ENCODE measurements at regions not wholly inside any gene's neighbourhood (a gene's known extent, or its start where the extent isn't known, plus 50 kb on each side); places are given as distances from the start of the nearest gene placed in this dataset.

DNA sequence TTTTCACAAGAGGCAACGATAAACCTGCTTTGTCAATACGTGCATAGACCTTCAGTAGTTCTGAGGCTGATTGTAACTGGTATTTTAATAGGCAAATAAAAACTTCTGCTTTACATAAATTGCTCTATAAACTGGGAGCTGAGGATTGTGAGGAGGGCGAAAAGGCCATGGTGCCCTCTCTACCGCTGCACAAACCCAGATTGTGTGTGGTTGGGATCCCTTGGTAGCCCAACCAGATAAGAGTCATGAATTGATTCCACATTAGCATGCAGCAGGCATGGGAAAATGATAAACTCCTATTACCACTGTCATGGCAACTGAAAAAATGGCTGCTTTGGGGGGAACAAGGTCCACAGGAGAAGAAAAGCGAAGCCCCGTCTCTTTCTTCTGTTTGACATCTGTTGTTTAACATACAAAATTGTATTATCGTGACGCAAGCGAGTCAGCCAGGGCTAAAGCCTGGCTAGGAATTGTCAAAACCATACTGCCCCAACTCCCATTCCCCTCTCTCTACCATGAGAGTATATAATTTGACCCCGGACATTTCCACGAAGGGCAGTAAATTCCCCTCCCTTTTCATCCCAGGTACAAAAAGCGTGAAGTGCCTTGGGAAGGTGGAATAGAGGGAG lies 157.8 kb upstream of the SALL4 start:
- no peak overlapping the region for H3K4me3 Mint-ChIP-seq (ENCODE audit: low read depth, unreplicated experiment)
- no peaks in the 10 kb centered on the region for H3K36me3 Mint-ChIP-seq (ENCODE audit: insufficient read depth, unreplicated experiment)
- no peaks in the 10 kb centered on the region for H3K4me1 Mint-ChIP-seq (ENCODE audit: low read depth, unreplicated experiment)
- no peak for DNase-seq
- TF ChIP-seq CTCF (IDR thresholded peaks at IDR 0.05; ENCODE audit: unreplicated experiment) = no peak
- CTCF ChIA-PET = interaction anchor here (1.0 kb wide), 1 partner anchor 112 kb away, joined by 3 read pairs; no protein-coding TSS in a partner anchor
- H3K27me3 Mint-ChIP-seq (ENCODE audit: unreplicated experiment) = no peaks in the 10 kb centered on the region
- intact Hi-C loops (cut with micrococcal nuclease; ENCODE audit: unreplicated experiment) = no loop called here
- H3K9me3 Mint-ChIP-seq (ENCODE audit: low read depth, unreplicated experiment) = no peaks in the 10 kb centered on the region
- H3K27ac Mint-ChIP-seq (ENCODE audit: unreplicated experiment) = no peak overlapping the region
- BruUV-seq (replicated peaks) = no TSS peak

DNA sequence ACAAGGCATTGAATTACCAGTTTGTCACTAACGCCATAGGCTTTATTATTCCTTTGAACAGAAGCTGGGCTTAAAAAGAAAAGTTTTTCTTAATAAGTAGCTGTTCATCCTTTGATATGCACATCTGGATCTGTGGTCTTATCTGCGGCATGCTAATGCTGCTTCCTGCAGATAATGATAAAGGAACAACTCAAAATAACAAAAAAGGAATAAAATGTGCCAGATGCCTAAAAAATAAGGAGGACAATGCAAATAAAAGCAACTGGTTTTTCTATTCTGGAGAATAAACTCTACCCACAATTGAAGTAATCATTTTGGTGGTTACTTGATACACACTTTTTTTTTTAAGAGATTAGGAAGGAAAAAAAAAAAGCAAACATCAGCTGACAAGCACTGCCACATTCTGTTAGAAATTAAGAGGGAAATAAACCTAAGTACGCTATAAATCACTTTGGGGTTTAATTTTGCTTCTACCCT lies 156.8 kb upstream of the SALL4 start:
- no TSS peak for BruUV-seq (replicated peaks)
- no peaks in the 10 kb centered on the region for H3K36me3 Mint-ChIP-seq (ENCODE audit: insufficient read depth, unreplicated experiment)
- DNase-seq = no peak
- CTCF ChIA-PET = interaction anchor here (0.7 to 1.0 kb wide), 3 partner anchors 10 to 220 kb away, joined by 3 to 4 read pairs (median 3); no protein-coding TSS in a partner anchor
- no peak overlapping the region for H3K4me3 Mint-ChIP-seq (ENCODE audit: low read depth, unreplicated experiment)
- no peak overlapping the region for H3K27ac Mint-ChIP-seq (ENCODE audit: unreplicated experiment)
- intact Hi-C loops (cut with micrococcal nuclease; ENCODE audit: unreplicated experiment) = no loop called here
- H3K4me1 Mint-ChIP-seq (ENCODE audit: low read depth, unreplicated experiment) = peaks cover under 1% of the 10 kb centered on the region
- TF ChIP-seq CTCF (IDR thresholded peaks at IDR 0.05; ENCODE audit: unreplicated experiment) = no peak
- H3K27me3 Mint-ChIP-seq (ENCODE audit: unreplicated experiment) = no peaks in the 10 kb centered on the region
- H3K9me3 Mint-ChIP-seq (ENCODE audit: low read depth, unreplicated experiment) = no peaks in the 10 kb centered on the region

DNA sequence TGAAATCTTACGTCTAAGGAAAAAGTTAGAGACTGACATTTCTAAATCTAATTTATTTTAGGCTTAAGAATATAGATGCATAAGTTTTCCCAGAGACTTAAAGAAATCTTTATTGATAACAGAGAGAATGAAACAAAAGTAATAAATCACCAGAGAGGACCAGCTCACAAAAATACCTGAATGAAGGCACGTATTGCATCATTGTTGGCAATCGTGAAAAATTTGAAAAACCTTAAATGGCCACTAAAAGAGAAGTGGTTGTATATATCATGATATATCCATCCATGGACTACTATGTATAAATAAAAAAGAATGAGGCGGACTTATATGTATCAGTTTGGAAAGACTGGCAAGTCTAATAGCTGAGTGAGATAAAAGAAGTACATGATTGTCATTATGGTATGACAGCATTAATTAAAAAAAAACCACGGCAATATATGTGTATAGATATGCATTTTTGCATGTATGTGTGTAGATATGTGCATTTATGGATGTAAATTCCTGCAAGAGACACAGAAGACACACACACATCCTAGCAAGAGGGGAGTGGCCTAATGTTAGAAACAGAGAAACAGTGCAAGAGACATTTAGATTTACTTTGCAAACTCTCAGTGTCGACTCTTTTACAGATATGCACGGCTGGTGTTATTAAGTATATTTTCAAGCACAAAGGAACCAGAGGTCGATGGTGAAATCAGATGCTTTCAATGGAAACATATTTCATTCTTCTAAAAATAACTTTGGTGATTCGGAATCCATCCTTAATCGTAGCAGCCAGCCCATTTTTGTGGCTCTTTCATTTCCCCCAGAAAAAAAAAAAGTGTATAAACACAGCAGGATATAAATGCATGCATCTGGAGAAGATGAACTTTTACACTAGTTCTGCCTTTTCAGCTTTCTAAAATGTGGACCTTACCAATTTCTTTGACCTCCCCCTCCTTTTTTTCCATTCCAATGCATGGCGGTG lies 156.1 kb upstream of the SALL4 start:
- no peak for TF ChIP-seq CTCF (IDR thresholded peaks at IDR 0.05; ENCODE audit: unreplicated experiment)
- H3K4me1 Mint-ChIP-seq (ENCODE audit: low read depth, unreplicated experiment) = peaks cover 8% of the 10 kb centered on the region
- peaks cover 4% of the 10 kb centered on the region for H3K36me3 Mint-ChIP-seq (ENCODE audit: insufficient read depth, unreplicated experiment)
- no TSS peak for BruUV-seq (replicated peaks)
- H3K27me3 Mint-ChIP-seq (ENCODE audit: unreplicated experiment) = no peaks in the 10 kb centered on the region
- no peak overlapping the region for H3K4me3 Mint-ChIP-seq (ENCODE audit: low read depth, unreplicated experiment)
- H3K9me3 Mint-ChIP-seq (ENCODE audit: low read depth, unreplicated experiment) = no peaks in the 10 kb centered on the region
- DNase-seq = no peak
- no peak overlapping the region for H3K27ac Mint-ChIP-seq (ENCODE audit: unreplicated experiment)
- CTCF ChIA-PET = interaction anchor here (0.5 to 0.7 kb wide), 4 partner anchors 10 to 220 kb away, joined by 3 to 9 read pairs (median 4); no protein-coding TSS in a partner anchor
- intact Hi-C loops (cut with micrococcal nuclease; ENCODE audit: unreplicated experiment) = no loop called here

GRCh38 chr20:51955756-51956155 lies 153.4 kb upstream of the SALL4 start:
- Mint-ChIP-seq H3K9me3 (ENCODE audit: low read depth, unreplicated experiment) (no peaks in the 10 kb centered on the region), H3K4me3 (ENCODE audit: low read depth, unreplicated experiment) (no peak overlapping the region), H3K4me1 (ENCODE audit: low read depth, unreplicated experiment) (peaks cover 8% of the 10 kb centered on the region), H3K27ac (ENCODE audit: unreplicated experiment) (no peak overlapping the region), H3K27me3 (ENCODE audit: unreplicated experiment) (no peaks in the 10 kb centered on the region), H3K36me3 (ENCODE audit: insufficient read depth, unreplicated experiment) (peaks cover 4% of the 10 kb centered on the region)
- CTCF ChIA-PET = no interaction called here
- no TSS peak for BruUV-seq (replicated peaks)
- intact Hi-C loops (cut with micrococcal nuclease; ENCODE audit: unreplicated experiment) = no loop called here
- no peak for TF ChIP-seq CTCF (IDR thresholded peaks at IDR 0.05; ENCODE audit: unreplicated experiment)
- no peak for DNase-seq
